Prostate gland (tissue), 2 donors: ENCODE measurements at regions not wholly inside any gene's neighbourhood (a gene's known extent, or its start where the extent isn't known, plus 50 kb on each side); places are given as distances from the start of the nearest gene placed in this dataset.

Experiments used
- DNase-seq: peaks from one replicate; pipeline ENCODE4 v3.0.0-alpha.2; 2019; ENCODE audit warnings: low spot score
- H3K27ac ChIP-seq, 2 donors: fragments of 200-600 bp; sonication (generic); 2 replicates each; pipeline ENCODE4 v1.5.1; 2017 to 2019
- H3K27me3 ChIP-seq: fragments of 200-600 bp; sonication (generic); replicated peaks from 2 replicates; pipeline ENCODE4 v1.5.1; 2019; ENCODE audit not compliant: insufficient read depth
- H3K36me3 ChIP-seq, 2 donors: fragments of 200-600 bp; sonication (generic); 1 replicate in 1 of 2; 2 replicates in 1 of 2; pipeline versions ENCODE4 v1.5.1 to v1.8.1; 2017 to 2019
- H3K4me1 ChIP-seq: fragments of 200-600 bp; sonication (generic); replicated peaks from 2 replicates; pipeline ENCODE4 v1.5.1; 2019
- H3K4me3 ChIP-seq, 2 donors: fragments of 200-600 bp; sonication (generic); 2 replicates each; pipeline ENCODE4 v1.5.1; 2017 to 2019
- H3K9me3 ChIP-seq: fragments of 200-600 bp; sonication (generic); 2 replicates; pipeline ENCODE4 v1.5.1; 2017
- POLR2A ChIP-seq: fragments of 450-650 bp; IDR thresholded peaks from one replicate; pipeline ENCODE4 v1.6.1; 2016; ENCODE audit warnings: antibody characterized with exemption, mild to moderate bottlenecking
- POLR2AphosphoS5 ChIP-seq: sonication (generic); formaldehyde crosslinking; IDR thresholded peaks from one replicate; pipeline ENCODE4 v1.6.1; 2017; ENCODE audit warnings: antibody characterized with exemption
- WGBS: methylation state at CpG from one replicate; pipeline ENCODE4 v1.1.5; 2018; 5-methylcytosine and 5-hydroxymethylcytosine counted together
- intact Hi-C: fragments of 100-400 bp; cut with DNase I; formaldehyde crosslinking; loops from one replicate; pipeline ENCODE4 v1.14.2; 2022
- TF ChIP-seq, protein P1 (sequence below), 4 experiments: fragments of 200-600 bp in 2 of 4; fragments of 450-650 bp in 2 of 4; sonication (generic) in 2 of 4; IDR thresholded peaks; 1 replicate in 3 of 4; 2 replicates in 1 of 4; pipeline ENCODE4 v1.5.1; 2016 to 2019; ENCODE audit warnings: antibody characterized with exemption in 4 of 4, mild to moderate bottlenecking in 2 of 4, moderate library complexity in 2 of 4

GRCh38 chr4:125837493-125838201 lies 522.9 kb downstream of the FAT4 start:
- DNase-seq = no peak
- intact Hi-C loops = no loop called here
- Histone ChIP-seq H3K36me3 (no peaks in the 10 kb centered on the region), H3K9me3 (no peaks in the 10 kb centered on the region), H3K4me3 (no peak overlapping the region), H3K27ac (no peak overlapping the region), H3K4me1 (no peaks in the 10 kb centered on the region), H3K27me3 (no peaks in the 10 kb centered on the region)
- WGBS = 66% methylated on average over 3 of the region's 3 CpGs
- TF ChIP-seq POLR2AphosphoS5 (no peak), POLR2A (no peak)
- TF ChIP-seq, protein P1, sequence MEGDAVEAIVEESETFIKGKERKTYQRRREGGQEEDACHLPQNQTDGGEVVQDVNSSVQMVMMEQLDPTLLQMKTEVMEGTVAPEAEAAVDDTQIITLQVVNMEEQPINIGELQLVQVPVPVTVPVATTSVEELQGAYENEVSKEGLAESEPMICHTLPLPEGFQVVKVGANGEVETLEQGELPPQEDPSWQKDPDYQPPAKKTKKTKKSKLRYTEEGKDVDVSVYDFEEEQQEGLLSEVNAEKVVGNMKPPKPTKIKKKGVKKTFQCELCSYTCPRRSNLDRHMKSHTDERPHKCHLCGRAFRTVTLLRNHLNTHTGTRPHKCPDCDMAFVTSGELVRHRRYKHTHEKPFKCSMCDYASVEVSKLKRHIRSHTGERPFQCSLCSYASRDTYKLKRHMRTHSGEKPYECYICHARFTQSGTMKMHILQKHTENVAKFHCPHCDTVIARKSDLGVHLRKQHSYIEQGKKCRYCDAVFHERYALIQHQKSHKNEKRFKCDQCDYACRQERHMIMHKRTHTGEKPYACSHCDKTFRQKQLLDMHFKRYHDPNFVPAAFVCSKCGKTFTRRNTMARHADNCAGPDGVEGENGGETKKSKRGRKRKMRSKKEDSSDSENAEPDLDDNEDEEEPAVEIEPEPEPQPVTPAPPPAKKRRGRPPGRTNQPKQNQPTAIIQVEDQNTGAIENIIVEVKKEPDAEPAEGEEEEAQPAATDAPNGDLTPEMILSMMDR (IDR thresholded peaks at IDR 0.05) = no peak

GRCh38 chr4:125838202-125838601 lies 523.4 kb downstream of the FAT4 start:
- no peaks in the 10 kb centered on the region for H3K9me3 ChIP-seq
- H3K4me1 ChIP-seq = no peaks in the 10 kb centered on the region
- H3K27ac ChIP-seq = no peak overlapping the region
- DNase-seq = no peak
- H3K36me3 ChIP-seq = no peaks in the 10 kb centered on the region
- no peak overlapping the region for H3K4me3 ChIP-seq
- no peak for TF ChIP-seq POLR2AphosphoS5
- TF ChIP-seq, protein P1 (IDR thresholded peaks at IDR 0.05) = no peak
- TF ChIP-seq POLR2A = no peak
- intact Hi-C loops = no loop called here
- 90% methylated on average over 6 of the region's 6 CpGs for WGBS
- H3K27me3 ChIP-seq = no peaks in the 10 kb centered on the region

GRCh38 chr4:125838924-125839323 lies 524.2 kb downstream of the FAT4 start:
- no peaks in the 10 kb centered on the region for H3K4me1 ChIP-seq
- H3K27ac ChIP-seq = no peak overlapping the region
- H3K9me3 ChIP-seq = no peaks in the 10 kb centered on the region
- H3K36me3 ChIP-seq = no peaks in the 10 kb centered on the region
- no peaks in the 10 kb centered on the region for H3K27me3 ChIP-seq
- intact Hi-C loops = no loop called here
- TF ChIP-seq POLR2AphosphoS5 = no peak
- no peak for TF ChIP-seq POLR2A
- TF ChIP-seq, protein P1 (IDR thresholded peaks at IDR 0.05) = no peak
- DNase-seq = no peak
- no peak overlapping the region for H3K4me3 ChIP-seq

GRCh38 chr4:125843947-125844346 lies 529.2 kb downstream of the FAT4 start:
- H3K4me1 ChIP-seq = no peaks in the 10 kb centered on the region
- no peak overlapping the region for H3K27ac ChIP-seq
- H3K27me3 ChIP-seq = no peaks in the 10 kb centered on the region
- no peak overlapping the region for H3K4me3 ChIP-seq
- intact Hi-C loops = no loop called here
- H3K9me3 ChIP-seq = no peaks in the 10 kb centered on the region
- no peak for TF ChIP-seq POLR2AphosphoS5
- TF ChIP-seq, protein P1 (IDR thresholded peaks at IDR 0.05) = no peak
- TF ChIP-seq POLR2A = no peak
- no peak for DNase-seq
- no peaks in the 10 kb centered on the region for H3K36me3 ChIP-seq

DNA sequence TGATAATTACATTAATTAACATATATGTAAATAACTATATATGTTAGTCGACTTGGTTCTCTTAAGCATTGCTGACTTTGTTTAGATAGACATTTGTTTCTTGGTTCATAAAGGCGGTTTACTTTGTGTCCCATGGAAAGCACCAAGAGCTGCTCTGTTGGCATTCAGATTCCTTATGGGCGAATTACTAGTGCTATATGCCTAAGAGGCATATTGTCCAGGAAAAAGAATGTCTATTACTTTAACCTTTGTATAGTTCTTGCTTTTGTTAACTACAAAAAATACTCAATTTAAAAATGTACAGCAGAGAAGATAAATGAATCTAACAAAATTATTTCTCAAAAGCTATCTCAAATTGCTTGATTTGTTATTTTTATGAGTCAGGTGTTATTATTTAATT lies 532.8 kb downstream of the FAT4 start:
- Histone ChIP-seq H3K4me1 (no peaks in the 10 kb centered on the region), H3K36me3 (no peaks in the 10 kb centered on the region), H3K27me3 (no peaks in the 10 kb centered on the region), H3K4me3 (no peak overlapping the region), H3K27ac (no peak overlapping the region), H3K9me3 (no peaks in the 10 kb centered on the region)
- no peak for DNase-seq
- WGBS = 92% methylated on average over 3 of the region's 3 CpGs
- TF ChIP-seq, protein P1 (IDR thresholded peaks at IDR 0.05) = no peak
- TF ChIP-seq POLR2A = no peak
- no peak for TF ChIP-seq POLR2AphosphoS5
- intact Hi-C loops = no loop called here
